Prostate gland (tissue), 2 donors: ENCODE measurements at regions not wholly inside any gene's neighbourhood (a gene's known extent, or its start where the extent isn't known, plus 50 kb on each side); places are given as distances from the start of the nearest gene placed in this dataset.
A peak's percentile ranks its signal among the peaks of the same experiment; 100 is the strongest.

Experiments used
- DNase-seq: peaks from one replicate; pipeline ENCODE4 v3.0.0-alpha.2; 2019; ENCODE audit warnings: low spot score
- H3K27ac ChIP-seq, 2 donors: fragments of 200-600 bp; sonication (generic); 2 replicates each; pipeline ENCODE4 v1.5.1; 2017 to 2019
- H3K27me3 ChIP-seq: fragments of 200-600 bp; sonication (generic); replicated peaks from 2 replicates; pipeline ENCODE4 v1.5.1; 2019; ENCODE audit not compliant: insufficient read depth
- H3K36me3 ChIP-seq, 2 donors: fragments of 200-600 bp; sonication (generic); 1 replicate in 1 of 2; 2 replicates in 1 of 2; pipeline versions ENCODE4 v1.5.1 to v1.8.1; 2017 to 2019
- H3K4me1 ChIP-seq: fragments of 200-600 bp; sonication (generic); replicated peaks from 2 replicates; pipeline ENCODE4 v1.5.1; 2019
- H3K4me3 ChIP-seq, 2 donors: fragments of 200-600 bp; sonication (generic); 2 replicates each; pipeline ENCODE4 v1.5.1; 2017 to 2019
- H3K9me3 ChIP-seq: fragments of 200-600 bp; sonication (generic); 2 replicates; pipeline ENCODE4 v1.5.1; 2017
- CTCF ChIP-seq, 4 experiments: fragments of 200-600 bp in 2 of 4; fragments of 450-650 bp in 2 of 4; sonication (generic) in 2 of 4; IDR thresholded peaks; 1 replicate in 3 of 4; 2 replicates in 1 of 4; pipeline ENCODE4 v1.5.1; 2016 to 2019; ENCODE audit warnings: antibody characterized with exemption in 4 of 4, mild to moderate bottlenecking in 2 of 4, moderate library complexity in 2 of 4
- POLR2A ChIP-seq: fragments of 450-650 bp; IDR thresholded peaks from one replicate; pipeline ENCODE4 v1.6.1; 2016; ENCODE audit warnings: antibody characterized with exemption, mild to moderate bottlenecking
- POLR2AphosphoS5 ChIP-seq: sonication (generic); formaldehyde crosslinking; IDR thresholded peaks from one replicate; pipeline ENCODE4 v1.6.1; 2017; ENCODE audit warnings: antibody characterized with exemption
- WGBS: methylation state at CpG from one replicate; pipeline ENCODE4 v1.1.5; 2018; 5-methylcytosine and 5-hydroxymethylcytosine counted together
- intact Hi-C: fragments of 100-400 bp; cut with DNase I; formaldehyde crosslinking; loops from one replicate; pipeline ENCODE4 v1.14.2; 2022

GRCh38 chr2:12890066-12890465 is 173.3 kb downstream of the TRIB2 start:
- no peak for DNase-seq
- intact Hi-C loops: no loop called here
- no peak for TF ChIP-seq POLR2AphosphoS5
- TF ChIP-seq POLR2A: no peak
- no peak for TF ChIP-seq CTCF (IDR thresholded peaks at IDR 0.05)
- no peaks in the 10 kb centered on the region for H3K36me3 ChIP-seq
- H3K9me3 ChIP-seq: no peaks in the 10 kb centered on the region
- H3K27ac ChIP-seq: no peak overlapping the region
- 83% methylated on average over 4 of the region's 4 CpGs for WGBS
- no peak overlapping the region for H3K4me3 ChIP-seq
- H3K27me3 ChIP-seq: no peaks in the 10 kb centered on the region
- no peaks in the 10 kb centered on the region for H3K4me1 ChIP-seq

- no peaks in the 10 kb centered on the region for H3K4me1 ChIP-seq
- no peaks in the 10 kb centered on the region for H3K9me3 ChIP-seq
- WGBS: 74% methylated on average over 6 of the region's 6 CpGs
- TF ChIP-seq POLR2AphosphoS5 (no peak), POLR2A (no peak), CTCF (IDR thresholded peaks at IDR 0.05) (no peak)
- no peak overlapping the region for H3K27ac ChIP-seq
- no peaks in the 10 kb centered on the region for H3K27me3 ChIP-seq
- no peak overlapping the region for H3K4me3 ChIP-seq
- DNase-seq: no peak
- no peaks in the 10 kb centered on the region for H3K36me3 ChIP-seq
- intact Hi-C loops: no loop called here
Measured at GRCh38 chr2:12890481-12890991, 173.8 kb downstream of the TRIB2 start.

- TF ChIP-seq POLR2A (no peak), POLR2AphosphoS5 (no peak), CTCF (IDR thresholded peaks at IDR 0.05) (no peak)
- 89% methylated on average over 2 of the region's 2 CpGs for WGBS
- DNase-seq: no peak
Measured at GRCh38 chr2:12895017-12895416, 178.3 kb downstream of the TRIB2 start.

GRCh38 chr2:12896318-12896982 is 179.7 kb downstream of the TRIB2 start:
- intact Hi-C loops: no loop called here
- WGBS: 32% methylated on average over 4 of the region's 4 CpGs

More at GRCh38 chr2:12895017-12895416, 178.3 kb downstream of the TRIB2 start:
- Histone ChIP-seq H3K4me3 (no peak overlapping the region), H3K27me3 (no peaks in the 10 kb centered on the region), H3K9me3 (no peaks in the 10 kb centered on the region), H3K36me3 (no peaks in the 10 kb centered on the region), H3K27ac (peak overlapping the region in 1 of 2 donors; percentile 45), H3K4me1 (peaks cover 3% of the 10 kb centered on the region)
- intact Hi-C loops: no loop called here

More at GRCh38 chr2:12896318-12896982, 179.7 kb downstream of the TRIB2 start:
- Histone ChIP-seq H3K4me3 (no peak overlapping the region), H3K36me3 (no peaks in the 10 kb centered on the region), H3K9me3 (no peaks in the 10 kb centered on the region), H3K27ac (peak overlapping the region; percentile 45 to 47), H3K4me1 (peaks cover 3% of the 10 kb centered on the region), H3K27me3 (no peaks in the 10 kb centered on the region)
- TF ChIP-seq POLR2AphosphoS5: peak; percentile 67
- no peak for TF ChIP-seq POLR2A
- TF ChIP-seq CTCF (IDR thresholded peaks at IDR 0.05): peak in 1 of 4 experiments; percentile 14
- DNase-seq: no peak
